Lung (tissue), 11 donors: ENCODE measurements at regions not wholly inside any gene's neighbourhood (a gene's known extent, or its start where the extent isn't known, plus 50 kb on each side); places are given as distances from the start of the nearest gene placed in this dataset.

Experiments used
- ATAC-seq: fragments of 200-7000 bp; cut with Tn5 transposase; one replicate; pipeline ENCODE4 v1.9.1; 2020; ENCODE audit warnings: moderate number of reproducible peaks; ENCODE audit not compliant: insufficient read depth, low FRiP score
- DNase-seq, 3 donors: peaks; one replicate each; pipeline ENCODE4 v3.0.0-alpha.2; 2013 to 2017
- H3K27ac ChIP-seq, 2 donors: one replicate each; pipeline ENCODE4 v1.5.1; 2013; ENCODE audit warnings: mild to moderate bottlenecking in 2 of 2, moderate library complexity in 2 of 2, control low read depth in 1 of 2, inconsistent platforms in 1 of 2, low read depth in 1 of 2, low read length in 1 of 2
- H3K27me3 ChIP-seq, 3 donors: one replicate each; pipeline ENCODE4 v1.5.1; 2013; ENCODE audit warnings: low read length in 2 of 3; ENCODE audit not compliant: control insufficient read depth in 3 of 3, insufficient read depth in 3 of 3
- H3K36me3 ChIP-seq, 4 donors: one replicate each; pipeline ENCODE4 v1.5.1; 2013; ENCODE audit warnings: low read length in 4 of 4, mild to moderate bottlenecking in 1 of 4, moderate library complexity in 1 of 4; ENCODE audit not compliant: control insufficient read depth in 4 of 4, insufficient read depth in 4 of 4
- H3K4me1 ChIP-seq, 5 donors: one replicate each; pipeline ENCODE4 v1.5.1; 2013; ENCODE audit warnings: low read length in 5 of 5, mild to moderate bottlenecking in 2 of 5, moderate library complexity in 1 of 5; ENCODE audit not compliant: control insufficient read depth in 5 of 5, insufficient read depth in 5 of 5
- H3K4me3 ChIP-seq: one replicate; pipeline ENCODE4 v1.5.1; 2013; ENCODE audit warnings: mild to moderate bottlenecking, control low read depth, moderate library complexity
- H3K9ac ChIP-seq, 2 donors: one replicate each; pipeline ENCODE4 v1.5.1; 2013; ENCODE audit warnings: low read length in 2 of 2, control low read depth in 1 of 2; ENCODE audit not compliant: insufficient read depth in 1 of 2
- H3K9me3 ChIP-seq, 4 donors: one replicate each; pipeline ENCODE4 v1.5.1; 2013; ENCODE audit warnings: low read length in 3 of 4, mild to moderate bottlenecking in 1 of 4, moderate library complexity in 1 of 4; ENCODE audit not compliant: control insufficient read depth in 4 of 4, insufficient read depth in 3 of 4
- WGBS, 2 donors: extraction: QIAGEN DNeasy Blood & Tissue Kit; methylation state at CpG; one replicate each; pipeline ENCODE4 v1.1.7; 2013; 5-methylcytosine and 5-hydroxymethylcytosine counted together
- TF ChIP-seq, protein P1 (sequence below): IDR thresholded peaks from 2 replicates; pipeline ENCODE4 v1.5.1; 2012; ENCODE audit warnings: mild to moderate bottlenecking; ENCODE audit errors: control extremely low read depth, extremely low read depth
- donor health status: control.
- donor health status: control.
- donor health status: Bipolar disorder and iron deficiency.
- donor health status: healthy.
- donor health status: DM: yes; HTN: yes; CAD: no.

DNA sequence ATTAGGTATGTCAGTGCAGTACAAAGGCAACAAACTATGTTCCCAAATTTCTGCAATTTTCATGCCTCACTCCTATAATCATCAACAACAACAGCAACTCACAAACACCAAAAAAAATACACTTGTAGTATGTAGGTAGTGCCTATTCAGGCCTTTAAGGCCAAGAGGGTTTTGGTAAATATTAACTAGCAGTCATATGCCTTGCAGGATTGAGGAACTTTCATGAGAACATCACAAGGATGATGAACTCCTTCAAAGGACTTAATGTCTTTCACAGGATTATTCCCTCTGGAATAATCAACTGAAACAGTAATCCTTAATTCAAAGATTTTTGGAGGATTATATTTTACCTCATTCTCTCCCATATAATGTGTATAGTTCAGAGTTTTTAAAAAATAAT lies 293.8 kb downstream of the NOVA1 start:
- Histone ChIP-seq H3K36me3 (no peaks in the 10 kb centered on the region), H3K9me3 (peaks cover 0 to 9% (median 3%) of the 10 kb centered on the region in 4 donors), H3K9ac (no peak overlapping the region), H3K4me3 (no peak overlapping the region), H3K27ac (no peak overlapping the region), H3K27me3 (no peaks in the 10 kb centered on the region), H3K4me1 (no peaks in the 10 kb centered on the region)
- TF ChIP-seq, protein P1, sequence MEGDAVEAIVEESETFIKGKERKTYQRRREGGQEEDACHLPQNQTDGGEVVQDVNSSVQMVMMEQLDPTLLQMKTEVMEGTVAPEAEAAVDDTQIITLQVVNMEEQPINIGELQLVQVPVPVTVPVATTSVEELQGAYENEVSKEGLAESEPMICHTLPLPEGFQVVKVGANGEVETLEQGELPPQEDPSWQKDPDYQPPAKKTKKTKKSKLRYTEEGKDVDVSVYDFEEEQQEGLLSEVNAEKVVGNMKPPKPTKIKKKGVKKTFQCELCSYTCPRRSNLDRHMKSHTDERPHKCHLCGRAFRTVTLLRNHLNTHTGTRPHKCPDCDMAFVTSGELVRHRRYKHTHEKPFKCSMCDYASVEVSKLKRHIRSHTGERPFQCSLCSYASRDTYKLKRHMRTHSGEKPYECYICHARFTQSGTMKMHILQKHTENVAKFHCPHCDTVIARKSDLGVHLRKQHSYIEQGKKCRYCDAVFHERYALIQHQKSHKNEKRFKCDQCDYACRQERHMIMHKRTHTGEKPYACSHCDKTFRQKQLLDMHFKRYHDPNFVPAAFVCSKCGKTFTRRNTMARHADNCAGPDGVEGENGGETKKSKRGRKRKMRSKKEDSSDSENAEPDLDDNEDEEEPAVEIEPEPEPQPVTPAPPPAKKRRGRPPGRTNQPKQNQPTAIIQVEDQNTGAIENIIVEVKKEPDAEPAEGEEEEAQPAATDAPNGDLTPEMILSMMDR, result no peak
- no peak for DNase-seq
- no peak for ATAC-seq

DNA sequence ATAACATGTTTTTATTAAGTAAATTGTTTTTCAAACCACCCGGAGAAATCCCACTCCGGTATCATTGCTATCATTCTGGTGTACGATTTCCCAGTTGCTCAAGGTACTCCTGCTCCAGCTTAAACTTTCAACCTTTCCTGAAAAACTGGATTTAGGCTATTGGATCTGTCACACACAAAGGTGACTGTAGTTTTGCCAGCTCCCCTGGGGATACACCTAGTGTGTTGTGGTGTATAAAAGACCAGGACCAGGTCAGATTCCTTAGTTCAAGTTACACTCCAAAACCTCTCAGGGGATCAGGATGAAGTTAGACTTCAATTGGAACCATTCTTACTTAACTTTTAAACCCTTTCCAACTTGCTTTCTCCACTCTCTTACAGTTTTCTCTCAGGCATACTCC lies 303.9 kb downstream of the NOVA1 start:
- Histone ChIP-seq H3K4me3 (no peak overlapping the region), H3K4me1 (peaks cover 0 to 4% (median 0%) of the 10 kb centered on the region in 5 donors), H3K36me3 (no peaks in the 10 kb centered on the region), H3K27me3 (no peaks in the 10 kb centered on the region), H3K9me3 (peaks cover 0 to 4% (median 0%) of the 10 kb centered on the region in 4 donors), H3K27ac (no peak overlapping the region), H3K9ac (no peak overlapping the region)
- WGBS, 2 donors, result 82 to 89% methylated on average over 3 of the region's 3 CpGs
- ATAC-seq, result no peak
- no peak for DNase-seq
- TF ChIP-seq, protein P1, result no peak

DNA sequence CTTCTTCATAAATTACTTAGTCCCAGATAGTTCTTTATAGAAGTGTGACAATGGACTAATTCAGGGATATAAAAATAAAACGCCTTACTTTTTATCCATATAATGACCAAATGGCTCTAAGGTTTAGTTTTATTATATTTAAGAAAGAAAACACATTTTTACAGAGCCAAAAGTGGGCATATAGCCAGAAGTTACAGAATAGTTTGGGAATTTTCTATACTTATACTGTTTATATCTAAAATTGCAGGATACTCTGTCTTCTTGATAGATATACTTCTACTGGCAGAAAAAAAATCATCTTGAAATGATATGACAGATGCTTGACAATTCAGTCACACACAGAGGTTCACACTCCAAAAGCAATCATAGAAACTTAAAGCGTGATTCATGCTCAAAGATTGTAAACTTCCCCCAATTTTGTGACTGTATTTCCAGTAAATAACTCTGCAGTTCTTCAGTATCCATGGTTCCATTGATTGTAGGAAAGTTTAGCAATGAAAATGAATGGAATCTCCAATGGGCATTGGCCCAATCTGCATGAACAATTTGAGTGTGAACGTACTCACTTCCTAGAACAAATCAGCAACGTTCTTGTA lies 307.8 kb downstream of the NOVA1 start:
- H3K4me3 ChIP-seq, result no peak overlapping the region
- no peaks in the 10 kb centered on the region for H3K27me3 ChIP-seq
- peak in 2 of 3 donors; percentile 43 to 46 for DNase-seq
- 40 to 72% methylated on average over 4 of the region's 4 CpGs for WGBS, 2 donors
- no peak for ATAC-seq
- H3K9me3 ChIP-seq, result peaks cover 0 to 4% (median 0%) of the 10 kb centered on the region in 4 donors
- TF ChIP-seq, protein P1, result no peak
- H3K9ac ChIP-seq, result no peak overlapping the region
- H3K36me3 ChIP-seq, result no peaks in the 10 kb centered on the region
- no peak overlapping the region for H3K27ac ChIP-seq
- H3K4me1 ChIP-seq, result peaks cover 0 to 27% (median 0%) of the 10 kb centered on the region in 5 donors

DNA sequence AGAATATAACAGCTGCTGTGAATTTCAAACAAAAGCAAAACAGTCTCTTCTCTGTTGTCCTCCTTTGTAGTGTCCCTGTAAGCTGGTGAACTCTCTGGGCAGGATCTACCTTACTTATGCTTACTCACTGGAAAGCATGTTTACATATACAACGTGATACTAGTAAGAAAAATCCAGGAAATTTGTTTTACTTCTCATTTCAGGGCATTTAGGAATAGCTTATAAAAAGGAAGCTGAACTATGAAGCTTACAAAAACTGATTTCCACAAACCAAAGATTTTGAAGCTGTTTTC lies 311.0 kb downstream of the NOVA1 start:
- DNase-seq, result no peak
- TF ChIP-seq, protein P1, result no peak
- no peaks in the 10 kb centered on the region for H3K27me3 ChIP-seq
- peaks cover 0 to 32% (median 0%) of the 10 kb centered on the region in 5 donors for H3K4me1 ChIP-seq
- no peaks in the 10 kb centered on the region for H3K36me3 ChIP-seq
- H3K9ac ChIP-seq, result no peak overlapping the region
- ATAC-seq, result no peak
- peaks cover 0 to 4% (median 0%) of the 10 kb centered on the region in 4 donors for H3K9me3 ChIP-seq
- H3K4me3 ChIP-seq, result no peak overlapping the region
- no peak overlapping the region for H3K27ac ChIP-seq
- WGBS, 2 donors, result 0 to 10% methylated on average over 1 of the region's 1 CpG
